ENCODE measurements at regions not wholly inside any gene's neighbourhood (a gene's known extent, or its start where the extent isn't known, plus 50 kb on each side); places are given as distances from the start of the nearest gene placed in this dataset.

DNA sequence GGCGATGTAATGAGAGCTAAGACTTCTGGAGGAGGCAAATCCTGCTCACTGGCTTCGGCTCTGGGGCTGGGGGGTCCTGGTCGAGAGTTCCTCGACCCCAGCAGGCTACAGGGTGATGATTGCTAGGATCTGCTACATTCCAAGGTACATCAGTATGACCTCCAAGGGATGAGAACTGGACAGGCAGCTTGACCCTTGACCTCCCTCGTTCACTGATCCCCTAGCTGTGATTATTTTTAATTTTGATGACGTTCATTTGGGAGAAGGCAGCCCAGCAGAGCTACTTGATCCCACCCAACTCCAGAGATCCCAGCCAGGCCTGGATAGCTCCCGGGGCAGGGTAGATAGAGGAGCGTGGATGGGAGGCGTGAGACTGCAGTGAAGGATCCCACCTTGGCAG, 242.3 kb downstream of the MAF start:
- TF ChIP-seq, protein P1, sequence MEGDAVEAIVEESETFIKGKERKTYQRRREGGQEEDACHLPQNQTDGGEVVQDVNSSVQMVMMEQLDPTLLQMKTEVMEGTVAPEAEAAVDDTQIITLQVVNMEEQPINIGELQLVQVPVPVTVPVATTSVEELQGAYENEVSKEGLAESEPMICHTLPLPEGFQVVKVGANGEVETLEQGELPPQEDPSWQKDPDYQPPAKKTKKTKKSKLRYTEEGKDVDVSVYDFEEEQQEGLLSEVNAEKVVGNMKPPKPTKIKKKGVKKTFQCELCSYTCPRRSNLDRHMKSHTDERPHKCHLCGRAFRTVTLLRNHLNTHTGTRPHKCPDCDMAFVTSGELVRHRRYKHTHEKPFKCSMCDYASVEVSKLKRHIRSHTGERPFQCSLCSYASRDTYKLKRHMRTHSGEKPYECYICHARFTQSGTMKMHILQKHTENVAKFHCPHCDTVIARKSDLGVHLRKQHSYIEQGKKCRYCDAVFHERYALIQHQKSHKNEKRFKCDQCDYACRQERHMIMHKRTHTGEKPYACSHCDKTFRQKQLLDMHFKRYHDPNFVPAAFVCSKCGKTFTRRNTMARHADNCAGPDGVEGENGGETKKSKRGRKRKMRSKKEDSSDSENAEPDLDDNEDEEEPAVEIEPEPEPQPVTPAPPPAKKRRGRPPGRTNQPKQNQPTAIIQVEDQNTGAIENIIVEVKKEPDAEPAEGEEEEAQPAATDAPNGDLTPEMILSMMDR (optimal IDR thresholded peaks at IDR 0.05 in 1 of 3, IDR thresholded peaks at IDR 0.05 in 1 of 3, conservative IDR thresholded peaks at IDR 0.05 in 1 of 3; ENCODE audit: extremely low read depth in 1 of 3, insufficient read depth in 2 of 3, low read length in 3 of 3) = no peak
- no peak for TF ChIP-seq EZH2 (IDR thresholded peaks at IDR 0.05; ENCODE audit: low read length)

All from keratinocyte (primary cell).